Retina (tissue), 1 donor: ENCODE measurements at regions not wholly inside any gene's neighbourhood (a gene's known extent, or its start where the extent isn't known, plus 50 kb on each side); places are given as distances from the start of the nearest gene placed in this dataset.
A peak's percentile ranks its signal among the peaks of the same experiment; 100 is the strongest.

Experiments
- DNase-seq: peaks from one replicate; pipeline ENCODE4 v3.0.0-alpha.2; 2016

- DNase-seq = no peak
Measured at GRCh38 chr13:26456650-26457049, 100.8 kb upstream of the WASF3 start.

DNA sequence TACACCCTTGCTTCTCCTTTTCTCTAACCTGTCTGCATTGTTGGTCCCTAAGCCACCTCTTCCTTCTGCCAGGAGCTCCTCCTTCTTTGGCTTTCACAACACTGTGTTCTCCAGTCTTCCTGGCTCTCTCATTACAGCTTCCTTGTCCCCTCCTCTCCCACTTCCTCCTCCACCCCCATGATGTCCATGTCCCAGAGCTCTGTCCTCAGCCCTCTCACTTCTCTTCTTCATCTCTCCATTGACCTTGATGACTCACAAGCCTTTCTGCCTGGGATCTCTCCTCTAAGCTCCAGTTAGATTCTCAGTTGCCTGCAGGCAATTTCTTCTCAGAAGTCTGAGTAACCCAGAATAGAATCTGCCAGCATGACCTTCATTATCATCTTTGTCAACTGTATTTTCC, 100.3 kb upstream of the WASF3 start:
- no peak for DNase-seq

DNA sequence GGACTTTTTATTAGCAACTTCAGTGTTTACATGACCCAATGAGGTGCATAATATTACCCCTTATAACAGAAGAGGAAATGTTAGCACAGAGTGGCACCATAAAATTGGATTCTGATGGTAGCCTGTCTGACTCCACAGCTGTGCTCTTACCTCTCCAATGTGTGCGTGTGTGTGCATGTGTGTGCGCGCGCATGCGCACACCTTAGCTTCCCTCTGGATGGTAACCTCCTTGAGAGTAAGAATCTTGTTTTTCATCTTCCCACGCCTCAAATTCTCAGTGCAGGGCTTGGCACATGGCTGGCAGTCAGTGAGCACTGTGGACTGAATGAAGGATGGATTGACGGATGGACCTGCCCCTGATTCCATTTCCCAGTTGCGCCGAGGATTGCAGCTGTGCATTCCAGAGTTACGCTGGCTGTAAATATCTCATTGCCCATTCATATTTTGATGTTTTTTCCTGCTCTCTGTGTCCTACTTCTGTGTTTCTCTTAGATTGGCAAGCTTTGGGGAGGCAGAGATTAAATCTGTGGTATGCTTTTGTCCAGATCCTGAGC, 99.2 kb upstream of the WASF3 start:
- no peak for DNase-seq

- DNase-seq = no peak
Measured at GRCh38 chr13:26459276-26460131, 98.0 kb upstream of the WASF3 start.

DNA sequence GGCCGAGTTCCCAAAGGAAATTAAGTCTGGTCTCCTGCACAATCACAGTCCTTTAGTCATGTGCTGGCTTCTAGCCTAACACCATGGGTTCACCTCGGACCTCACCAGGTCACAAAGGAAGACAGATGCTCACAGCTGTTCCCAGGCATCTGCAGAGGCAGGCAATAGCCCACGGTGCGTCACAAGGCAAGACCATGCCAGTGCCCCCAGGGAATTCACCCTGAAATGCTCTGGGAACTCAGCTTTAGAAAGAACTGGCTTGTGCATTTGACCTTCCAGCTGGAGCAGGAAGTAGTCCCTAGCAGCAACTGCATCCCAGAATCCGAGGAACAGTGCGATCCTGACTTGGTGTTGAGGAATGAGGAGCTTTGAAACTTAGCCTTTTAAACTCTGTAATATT, 96.8 kb upstream of the WASF3 start:
- peak; percentile 24 for DNase-seq

DNA sequence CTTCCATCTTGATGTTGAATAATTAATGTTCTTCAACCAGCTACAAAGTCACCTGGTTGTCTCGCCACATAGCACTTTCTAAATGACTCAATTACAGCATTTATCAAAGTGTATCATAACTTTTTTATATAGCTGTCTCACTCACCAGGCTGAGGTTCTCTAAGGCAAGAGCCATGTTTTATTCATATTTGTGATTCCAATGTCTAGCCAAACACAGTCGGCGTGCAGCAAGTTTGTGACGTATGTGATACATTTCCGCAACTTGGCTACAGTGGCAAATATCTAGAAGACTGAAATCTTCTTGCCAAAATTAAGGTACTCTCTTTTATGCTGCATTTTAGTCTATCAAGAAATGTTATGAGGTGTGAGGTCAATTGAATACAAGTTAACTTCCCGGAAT, 94.2 kb upstream of the WASF3 start:
- DNase-seq = no peak

DNA sequence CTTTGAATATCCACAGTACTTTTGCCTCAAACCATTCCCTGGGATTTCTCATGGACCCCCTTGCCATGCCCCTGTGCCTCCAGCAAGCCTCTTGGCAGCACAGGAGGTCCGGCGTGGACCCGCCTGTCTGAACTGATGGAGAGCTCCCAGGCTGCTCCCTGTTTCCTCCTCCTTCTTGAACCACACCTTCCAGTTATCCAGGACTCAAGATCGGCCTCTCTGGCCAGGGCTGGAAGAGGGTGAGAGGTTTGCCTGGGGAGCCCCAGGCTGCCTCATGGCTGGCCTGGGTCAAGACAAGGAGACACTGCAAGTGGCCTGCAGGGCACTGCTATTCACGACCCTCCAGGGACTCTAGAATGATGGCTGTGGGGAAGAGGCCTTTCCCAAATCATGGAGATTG, 93.6 kb upstream of the WASF3 start:
- DNase-seq = no peak

DNA sequence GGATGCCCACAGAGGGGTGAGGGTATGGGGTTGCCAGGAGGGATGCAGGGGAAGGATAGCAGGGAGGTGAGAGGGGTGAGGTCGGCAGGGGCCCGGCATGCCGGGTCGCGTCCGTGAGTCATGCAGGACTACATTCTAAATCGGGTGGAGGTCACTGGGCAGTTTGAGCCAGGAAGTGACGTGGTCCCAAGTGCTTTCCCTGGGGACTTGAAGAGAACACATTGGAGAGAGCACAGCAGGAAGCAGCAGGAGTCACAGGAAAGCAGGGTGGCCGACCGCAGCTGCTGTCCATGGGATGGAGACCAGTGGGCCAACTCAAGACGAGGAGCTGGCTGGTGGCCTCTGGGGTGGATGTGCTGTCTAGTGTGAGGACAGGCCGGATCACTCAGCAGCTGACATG, 92.0 kb upstream of the WASF3 start:
- no peak for DNase-seq

GRCh38 chr13:26465954-26466353, 91.5 kb upstream of the WASF3 start:
- no peak for DNase-seq

- no peak for DNase-seq
Measured at GRCh38 chr13:26468265-26468801, 89.2 kb upstream of the WASF3 start.

DNA sequence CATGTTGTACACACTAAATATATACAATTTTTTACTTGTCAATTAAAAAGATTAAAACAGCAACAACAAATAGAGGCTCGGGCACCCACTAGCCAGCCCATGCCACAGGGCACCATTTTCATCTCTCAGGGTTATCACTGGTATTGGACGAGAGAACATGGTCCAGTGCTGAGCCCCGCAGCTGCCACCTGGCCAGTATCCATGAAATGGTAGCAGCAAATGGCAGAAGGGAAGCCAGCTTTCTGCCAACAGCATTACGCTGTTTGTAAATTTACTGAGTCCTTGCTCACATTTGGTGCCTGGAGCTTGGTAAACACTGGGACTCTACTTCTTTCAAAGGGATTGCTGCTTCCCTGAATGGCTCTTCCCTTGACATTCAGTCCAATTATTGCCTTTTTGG, 87.9 kb upstream of the WASF3 start:
- DNase-seq = no peak

DNA sequence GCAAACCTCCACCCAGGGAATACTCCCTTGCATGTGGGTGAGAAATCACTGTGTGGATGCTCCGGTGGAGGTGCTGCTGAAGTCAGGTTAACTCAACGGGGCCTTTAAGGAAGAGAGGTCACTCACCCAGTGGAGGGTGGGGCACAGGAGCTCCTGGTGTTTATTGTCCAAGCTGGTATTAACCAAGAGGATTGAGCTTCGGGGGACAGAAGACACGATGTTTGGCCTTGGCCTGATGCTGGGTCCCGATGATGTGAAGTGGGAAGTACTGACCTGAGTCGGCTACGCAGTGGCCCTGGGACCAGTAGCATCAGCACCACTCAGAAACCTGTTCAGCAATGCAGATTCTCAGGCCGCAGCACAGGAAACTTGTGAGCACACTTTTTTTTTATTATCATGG, 85.7 kb upstream of the WASF3 start:
- DNase-seq = no peak

- DNase-seq = no peak
Measured at GRCh38 chr13:26473571-26474230, 83.8 kb upstream of the WASF3 start.

DNA sequence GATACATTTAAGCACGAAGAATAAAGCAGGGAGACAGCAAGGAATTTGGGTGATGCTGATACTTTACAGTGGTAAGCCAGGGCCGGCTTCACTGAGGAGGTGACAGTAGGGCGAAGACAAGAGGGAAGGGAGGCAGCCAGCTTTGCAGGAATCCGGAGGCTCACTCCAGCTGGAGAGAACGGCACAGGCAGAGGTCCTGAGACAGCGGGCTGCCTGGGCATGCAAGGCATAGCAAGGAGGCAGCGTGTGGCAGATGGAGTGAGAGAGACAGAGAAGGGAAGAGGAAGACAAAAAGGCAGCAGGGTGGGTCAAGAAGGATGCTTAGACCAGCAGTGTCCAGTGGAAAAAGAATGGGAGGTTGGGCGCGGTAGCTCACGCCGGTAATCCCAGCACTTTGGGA, 83.2 kb upstream of the WASF3 start:
- DNase-seq = no peak

DNA sequence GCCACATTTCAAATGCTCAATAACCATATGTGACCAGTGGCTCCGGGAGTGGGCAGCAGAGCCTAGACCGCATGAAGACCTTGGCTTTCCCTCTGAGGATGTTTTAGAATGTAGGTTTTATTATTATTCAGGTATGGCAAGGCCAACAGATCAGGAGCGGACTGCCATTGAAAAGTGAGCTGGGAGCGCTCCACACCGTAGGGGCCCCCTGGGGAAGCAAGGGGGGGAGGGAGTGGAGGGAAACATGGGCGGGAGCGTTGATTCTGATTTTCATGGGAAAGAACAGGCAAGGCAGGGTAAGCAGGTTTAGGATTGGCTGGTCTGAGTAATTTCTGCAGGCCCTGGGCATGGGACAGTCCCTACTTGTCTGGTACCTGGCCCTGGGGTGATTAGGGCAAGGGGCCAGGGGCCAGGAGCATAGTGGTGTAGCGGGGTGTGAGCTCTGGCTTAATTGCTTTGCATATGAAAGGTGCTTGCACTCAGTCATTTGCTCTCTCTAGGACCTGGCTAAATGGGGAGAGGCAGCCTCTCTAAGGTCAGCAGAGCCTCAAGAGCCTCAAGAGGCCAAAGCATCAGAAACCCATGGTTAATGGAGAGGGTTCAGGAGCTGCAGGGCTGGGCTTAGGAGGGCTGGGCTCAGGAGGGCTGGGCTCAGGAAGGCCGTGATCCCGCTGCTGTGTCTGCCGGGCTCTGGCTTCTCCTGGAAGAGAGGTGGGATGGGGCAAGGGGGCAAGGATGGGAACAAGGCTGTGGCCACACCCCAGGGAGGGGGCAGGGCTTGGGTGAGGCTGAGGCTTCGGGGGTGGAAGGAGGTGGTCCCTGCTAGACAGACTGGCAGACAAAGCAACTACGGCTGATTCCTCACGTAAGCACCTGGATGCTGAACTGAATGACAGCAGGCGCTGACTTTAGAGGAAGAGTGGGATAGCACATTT, 82.0 kb upstream of the WASF3 start:
- DNase-seq = no peak

DNA sequence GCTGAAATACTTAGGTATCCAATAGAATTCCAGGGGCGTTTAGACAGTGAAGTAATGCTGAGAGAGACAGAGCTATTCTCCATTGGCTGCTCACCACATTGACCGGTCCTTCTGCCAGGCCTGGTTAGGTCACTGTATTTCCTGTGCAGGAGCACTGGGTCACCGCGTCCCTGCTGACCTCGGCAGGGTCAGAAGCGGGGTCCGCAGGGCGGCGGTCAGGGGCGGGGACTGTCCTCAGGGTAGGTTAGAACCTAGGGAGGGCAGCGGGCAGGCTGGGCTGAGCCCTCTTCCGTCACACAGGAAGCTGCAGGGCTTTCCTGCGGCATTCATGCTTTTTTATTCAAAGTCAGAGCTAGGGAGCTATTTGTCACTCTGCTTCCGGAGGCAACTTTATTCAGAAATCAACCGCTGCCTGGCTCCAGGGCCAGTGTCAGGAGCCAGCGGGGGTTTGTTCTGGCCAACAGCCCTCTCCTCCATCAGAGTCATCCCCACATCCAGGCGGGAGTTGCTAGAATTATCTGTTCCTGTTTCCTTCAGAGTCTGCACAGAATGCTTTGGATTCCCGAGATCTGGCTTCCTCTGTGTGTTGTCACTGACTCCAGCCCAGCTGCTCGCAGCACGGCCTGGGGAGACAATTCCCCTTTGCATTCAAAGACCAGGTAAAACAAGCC, 81.2 kb upstream of the WASF3 start:
- no peak for DNase-seq

GRCh38 chr13:26476782-26477142, 80.7 kb upstream of the WASF3 start:
- DNase-seq = no peak

GRCh38 chr13:26477681-26478080, 79.8 kb upstream of the WASF3 start:
- DNase-seq = no peak

DNA sequence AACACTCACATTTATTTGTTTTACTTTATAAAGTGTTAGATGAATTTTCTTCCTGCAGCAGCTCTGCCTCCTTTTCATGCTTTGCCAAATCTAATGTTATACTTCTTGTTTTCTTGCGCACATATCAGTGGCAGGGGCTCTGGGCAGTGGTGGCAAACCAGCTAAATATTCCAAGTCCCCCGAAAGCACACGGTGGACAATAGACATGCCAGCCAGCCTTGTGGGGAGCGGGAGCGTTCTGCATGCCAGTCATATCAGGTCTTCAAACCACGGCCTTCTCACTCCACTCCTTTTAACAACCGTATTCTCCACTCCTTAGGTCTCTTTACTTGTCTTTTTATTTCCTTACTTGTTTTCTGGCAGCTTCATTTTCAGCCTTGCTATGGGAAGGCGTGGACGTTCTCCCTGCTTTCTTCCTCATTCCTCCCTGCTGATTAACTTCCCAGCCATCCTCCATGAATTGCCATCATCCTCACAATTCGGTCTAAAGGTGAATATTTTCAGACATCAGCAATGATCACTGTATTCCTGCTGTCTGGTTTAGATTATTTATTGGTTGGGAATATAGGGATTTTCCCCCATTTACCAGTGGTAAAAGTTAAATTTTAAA, 77.1 kb upstream of the WASF3 start:
- no peak for DNase-seq

GRCh38 chr13:26482451-26483197, 74.9 kb upstream of the WASF3 start:
- DNase-seq = peak; percentile 79

- DNase-seq = no peak
Measured at GRCh38 chr13:26483546-26483945, 73.9 kb upstream of the WASF3 start.
